NB4 (cell line): ENCODE measurements at regions not wholly inside any gene's neighbourhood (a gene's known extent, or its start where the extent isn't known, plus 50 kb on each side); places are given as distances from the start of the nearest gene placed in this dataset.

Experiments
- DNase-seq: peaks from one replicate; pipeline ENCODE4 v3.0.0; 2010; ENCODE audit warnings: low read depth
- H3K4me3 ChIP-seq: one replicate; pipeline ENCODE4 v1.5.1; 2011; ENCODE audit warnings: mild to moderate bottlenecking, low read depth, low read length, moderate library complexity
- MYC ChIP-seq: IDR thresholded peaks from 2 replicates; pipeline ENCODE4 v1.6.1; 2011; ENCODE audit warnings: low read depth, low read length
- POLR2A ChIP-seq: IDR thresholded peaks from 2 replicates; pipeline ENCODE4 v1.6.1; 2011; ENCODE audit warnings: mild to moderate bottlenecking; ENCODE audit not compliant: insufficient read length; ENCODE audit errors: extremely low read depth
- TF ChIP-seq, protein P1 (sequence below): IDR thresholded peaks from 2 replicates; pipeline ENCODE4 v1.6.1; 2011; ENCODE audit warnings: low read depth, low read length
- TF ChIP-seq, protein P2 (sequence below): IDR thresholded peaks from one replicate; pipeline ENCODE4 v1.5.1; 2012; ENCODE audit warnings: low read depth, low read length

DNA sequence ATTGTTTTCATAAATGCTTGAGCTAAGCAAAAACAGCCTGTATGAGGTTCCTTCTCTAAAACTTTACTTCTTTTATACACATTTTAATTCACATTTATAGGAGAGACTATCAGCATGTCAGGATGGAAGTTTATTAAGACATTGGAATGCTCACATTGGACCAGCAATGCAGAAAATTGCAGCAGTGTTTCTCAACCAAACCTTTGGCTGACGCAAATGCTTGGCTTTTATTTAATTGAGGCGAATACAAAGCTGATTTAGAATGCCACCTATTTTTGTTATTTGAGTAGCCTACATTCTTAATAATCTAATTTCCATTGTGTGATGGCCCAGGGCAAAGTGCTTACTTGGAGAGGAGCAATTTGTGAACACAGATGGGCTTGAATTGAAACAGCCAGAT lies 283.2 kb downstream of the ARL4A start:
- H3K4me3 ChIP-seq = no peak overlapping the region
- no peak for DNase-seq
- no peak for TF ChIP-seq POLR2A
- TF ChIP-seq, protein P1, sequence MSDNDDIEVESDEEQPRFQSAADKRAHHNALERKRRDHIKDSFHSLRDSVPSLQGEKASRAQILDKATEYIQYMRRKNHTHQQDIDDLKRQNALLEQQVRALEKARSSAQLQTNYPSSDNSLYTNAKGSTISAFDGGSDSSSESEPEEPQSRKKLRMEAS = no peak
- TF ChIP-seq MYC = no peak
- TF ChIP-seq, protein P2, sequence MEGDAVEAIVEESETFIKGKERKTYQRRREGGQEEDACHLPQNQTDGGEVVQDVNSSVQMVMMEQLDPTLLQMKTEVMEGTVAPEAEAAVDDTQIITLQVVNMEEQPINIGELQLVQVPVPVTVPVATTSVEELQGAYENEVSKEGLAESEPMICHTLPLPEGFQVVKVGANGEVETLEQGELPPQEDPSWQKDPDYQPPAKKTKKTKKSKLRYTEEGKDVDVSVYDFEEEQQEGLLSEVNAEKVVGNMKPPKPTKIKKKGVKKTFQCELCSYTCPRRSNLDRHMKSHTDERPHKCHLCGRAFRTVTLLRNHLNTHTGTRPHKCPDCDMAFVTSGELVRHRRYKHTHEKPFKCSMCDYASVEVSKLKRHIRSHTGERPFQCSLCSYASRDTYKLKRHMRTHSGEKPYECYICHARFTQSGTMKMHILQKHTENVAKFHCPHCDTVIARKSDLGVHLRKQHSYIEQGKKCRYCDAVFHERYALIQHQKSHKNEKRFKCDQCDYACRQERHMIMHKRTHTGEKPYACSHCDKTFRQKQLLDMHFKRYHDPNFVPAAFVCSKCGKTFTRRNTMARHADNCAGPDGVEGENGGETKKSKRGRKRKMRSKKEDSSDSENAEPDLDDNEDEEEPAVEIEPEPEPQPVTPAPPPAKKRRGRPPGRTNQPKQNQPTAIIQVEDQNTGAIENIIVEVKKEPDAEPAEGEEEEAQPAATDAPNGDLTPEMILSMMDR = no peak

DNA sequence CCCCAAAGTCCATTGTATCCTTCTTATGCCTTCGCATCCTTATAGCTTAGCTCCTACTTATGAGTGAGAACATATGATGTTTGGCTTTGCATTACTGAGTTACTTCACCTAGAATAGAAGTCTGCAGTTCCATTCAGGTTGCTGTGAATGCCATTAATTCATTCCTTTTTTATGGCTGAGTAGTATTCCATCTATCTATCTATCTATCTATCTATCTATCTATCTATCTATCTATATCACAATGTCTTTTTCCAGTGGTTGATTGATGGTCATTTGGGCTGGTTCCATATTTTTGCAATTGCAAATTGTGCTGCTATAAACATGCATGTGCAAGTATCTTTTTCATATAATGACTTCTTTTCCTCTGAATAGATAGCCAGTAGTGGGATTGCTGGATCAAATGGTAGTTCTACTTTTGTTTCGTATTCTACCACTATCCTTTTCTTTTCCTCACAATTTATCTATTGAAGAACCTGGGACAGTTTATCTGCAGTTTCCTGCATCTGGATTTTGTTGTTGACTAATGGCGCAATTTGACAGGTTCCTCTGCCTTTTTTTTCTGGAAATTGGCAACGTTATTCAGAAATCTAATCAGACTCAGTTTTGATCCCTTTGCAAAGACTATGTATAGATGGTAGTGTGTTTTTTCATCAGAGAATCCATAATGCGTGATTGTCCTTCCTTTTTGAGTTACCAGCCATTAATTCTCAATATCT lies 287.2 kb downstream of the ARL4A start:
- DNase-seq = no peak
- H3K4me3 ChIP-seq = no peak overlapping the region
- TF ChIP-seq POLR2A (no peak), MYC (no peak)
- TF ChIP-seq, protein P1 = no peak
- TF ChIP-seq, protein P2 = no peak

DNA sequence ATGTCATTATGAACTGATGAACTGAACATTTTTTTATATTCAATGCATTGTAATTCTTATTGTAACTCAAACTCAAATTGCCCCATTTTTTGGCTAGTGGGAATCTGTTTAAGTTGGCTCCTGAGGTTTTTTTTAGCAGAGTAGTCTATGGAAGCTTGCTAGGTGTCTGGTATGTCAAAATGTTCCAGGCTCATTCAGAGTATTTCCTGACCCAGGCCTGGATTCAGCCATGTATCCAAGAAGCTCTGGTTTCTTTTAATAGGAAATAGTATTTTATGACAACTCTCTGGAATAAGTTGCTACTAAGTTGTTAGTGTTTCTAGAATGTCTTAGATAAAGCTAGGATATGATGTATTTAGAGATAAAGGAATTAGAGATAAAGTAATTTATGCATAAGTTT lies 288.0 kb downstream of the ARL4A start:
- TF ChIP-seq, protein P1 = no peak
- TF ChIP-seq POLR2A (no peak), MYC (no peak)
- TF ChIP-seq, protein P2 = no peak
- no peak overlapping the region for H3K4me3 ChIP-seq
- DNase-seq = no peak

DNA sequence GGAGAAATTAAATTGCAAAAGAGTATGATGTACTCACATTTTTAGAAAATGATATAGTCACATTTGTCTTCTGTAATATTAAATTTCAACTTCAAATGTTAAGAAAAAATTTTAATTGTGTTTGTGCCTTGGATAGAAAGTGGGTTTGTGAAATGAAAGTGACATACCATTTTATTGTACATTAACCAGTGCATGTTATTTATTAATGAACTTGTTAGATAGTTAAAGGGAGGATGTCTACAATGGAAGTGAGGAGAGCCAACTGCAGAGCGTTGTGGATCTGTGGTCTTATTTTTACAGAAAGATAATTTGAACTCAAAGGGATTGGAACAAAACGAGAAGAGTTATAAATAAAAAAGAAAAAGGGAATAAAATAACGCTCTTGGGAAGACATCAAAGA lies 291.7 kb downstream of the ARL4A start:
- TF ChIP-seq, protein P1 = no peak
- TF ChIP-seq POLR2A (no peak), MYC (no peak)
- TF ChIP-seq, protein P2 = no peak
- no peak for DNase-seq
- H3K4me3 ChIP-seq = no peak overlapping the region

DNA sequence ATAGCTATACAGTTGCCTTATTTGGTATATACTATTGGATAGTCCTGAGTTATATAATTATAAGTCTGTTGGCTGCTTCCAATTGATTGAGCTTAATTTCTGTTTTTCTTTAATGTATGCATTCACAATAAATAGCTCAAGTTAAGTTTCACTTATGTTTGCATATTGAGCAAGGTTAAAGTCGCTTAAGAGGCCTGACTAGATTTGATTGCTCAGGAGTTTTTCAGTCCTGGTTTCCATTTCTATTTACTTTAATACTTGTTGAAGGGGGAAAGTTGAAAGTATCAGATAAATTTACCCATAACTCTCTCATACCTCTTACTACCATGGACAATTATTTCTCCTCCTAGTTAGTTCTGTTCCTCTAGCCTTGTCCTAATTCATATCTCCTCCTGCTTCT lies 294.7 kb downstream of the ARL4A start:
- TF ChIP-seq, protein P2 = no peak
- TF ChIP-seq MYC = no peak
- no peak for TF ChIP-seq POLR2A
- TF ChIP-seq, protein P1 = no peak
- no peak overlapping the region for H3K4me3 ChIP-seq

More for the DNA sequence above, 294.7 kb downstream of the ARL4A start:
- no peak for DNase-seq
